ENCODE measurements at regions not wholly inside any gene's neighbourhood (a gene's known extent, or its start where the extent isn't known, plus 50 kb on each side); places are given as distances from the start of the nearest gene placed in this dataset.

DNA sequence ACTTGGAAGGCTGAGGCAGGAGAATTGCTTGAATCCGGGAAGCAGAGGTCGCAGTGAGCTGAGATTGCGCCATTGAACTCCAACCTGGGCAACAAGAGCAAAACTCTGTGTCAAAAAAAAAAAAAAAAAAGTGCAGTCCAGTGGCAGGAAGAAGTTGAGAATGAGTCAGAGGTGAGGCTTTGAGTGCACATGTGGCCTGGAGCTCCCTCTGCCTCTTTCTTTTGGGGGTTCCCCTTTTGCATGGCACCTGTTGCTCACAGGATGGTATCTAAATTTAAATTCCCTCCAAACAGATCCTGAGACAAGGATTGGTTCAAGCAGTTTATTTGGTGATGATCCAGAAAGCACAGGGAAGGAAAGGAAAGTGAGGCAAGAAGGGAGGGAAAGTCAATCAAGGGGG, 151.4 kb upstream of the STX18 start:
- DNase-seq (ENCODE audit: low spot score), result no peak

- DNase-seq (ENCODE audit: low spot score), result no peak
Measured at GRCh38 chr4:4690854-4691253, 149.0 kb upstream of the STX18 start.

DNA sequence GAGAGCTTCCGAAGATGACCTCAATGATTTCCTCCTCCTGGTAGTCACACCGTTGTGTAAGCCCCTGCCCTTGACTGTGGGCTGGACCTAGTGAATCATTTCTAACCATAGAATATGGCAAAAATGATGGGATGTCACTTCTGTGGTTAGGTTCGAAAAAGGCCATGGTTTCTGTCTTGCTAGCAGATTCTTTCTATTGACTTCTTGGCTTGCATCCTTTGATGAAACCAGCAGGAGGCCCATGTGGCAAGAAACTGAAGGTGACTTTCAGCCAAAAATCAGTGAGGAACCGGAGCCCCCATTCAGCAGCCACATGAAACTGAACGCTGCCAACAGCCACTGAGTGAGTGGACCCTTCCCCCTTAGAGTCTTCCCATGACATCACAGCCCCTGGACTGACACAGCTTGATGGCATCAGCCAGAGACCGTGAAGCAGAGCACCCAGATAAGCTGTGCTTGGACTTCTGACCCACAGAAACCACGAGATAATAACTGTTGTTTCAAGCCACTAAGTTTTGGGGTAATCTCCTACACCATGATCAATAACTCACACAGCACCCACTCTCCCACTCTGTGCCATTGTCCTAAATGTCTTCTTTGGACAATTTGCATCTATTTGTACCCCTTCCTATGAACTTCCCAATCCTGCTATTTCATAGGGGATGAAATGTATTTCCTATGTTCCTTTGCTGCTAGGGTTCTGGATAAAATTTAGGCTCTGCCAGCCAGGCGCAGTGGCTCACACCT, 148.0 kb upstream of the STX18 start:
- no peak for DNase-seq (ENCODE audit: low spot score)

GRCh38 chr4:4687935-4688727, 146.3 kb upstream of the STX18 start:
- DNase-seq (ENCODE audit: low spot score), result no peak

- no peak for DNase-seq (ENCODE audit: low spot score)
Measured at GRCh38 chr4:4687100-4687499, 145.3 kb upstream of the STX18 start.

DNA sequence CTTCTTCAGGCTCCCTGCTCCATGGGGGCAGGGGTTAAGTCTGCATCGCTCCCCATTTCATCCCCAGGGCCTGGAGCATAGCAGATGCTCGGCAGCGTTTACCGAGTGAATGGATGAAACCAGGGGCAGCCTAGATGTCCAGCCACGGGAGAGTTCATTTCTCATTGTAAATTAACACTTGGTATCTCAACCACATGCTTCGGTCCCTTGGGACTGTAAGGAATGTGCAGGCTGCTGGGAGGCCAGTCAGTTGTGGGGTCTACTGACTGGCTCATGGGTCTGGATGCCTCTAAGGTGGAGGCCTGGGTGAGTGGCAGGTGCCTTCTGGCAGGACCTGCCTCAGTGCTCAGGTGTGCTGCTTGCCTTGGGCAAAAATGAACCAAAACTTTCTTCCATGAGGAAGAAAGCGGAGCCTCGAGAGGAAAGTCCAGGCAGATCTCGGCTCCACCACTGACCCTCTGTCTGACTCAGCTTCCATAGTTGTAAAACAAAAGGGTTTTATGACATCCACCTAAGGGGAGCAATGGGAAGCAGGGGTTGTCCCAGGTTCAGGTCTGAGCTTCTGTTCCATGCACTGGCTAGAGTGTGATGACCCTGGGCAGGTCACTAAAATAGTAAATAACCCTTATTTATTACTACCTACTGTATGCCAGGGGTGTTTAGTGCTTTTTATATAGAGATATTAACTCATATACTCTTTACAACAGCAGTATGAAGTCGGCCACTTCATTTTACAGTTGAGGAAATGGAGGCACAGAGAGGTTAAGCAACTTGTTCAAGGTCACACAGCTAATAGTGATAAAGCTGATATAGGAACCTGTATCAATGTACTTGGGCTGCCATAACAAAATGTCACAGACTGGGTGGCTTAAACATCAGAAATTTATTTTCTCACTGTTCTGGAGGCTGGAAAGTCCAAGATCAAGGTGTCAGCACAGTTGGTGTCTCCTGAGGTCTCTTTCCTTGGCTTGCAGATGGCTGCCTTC, 144.3 kb upstream of the STX18 start:
- DNase-seq (ENCODE audit: low spot score), result no peak

- DNase-seq (ENCODE audit: low spot score), result no peak
Measured at GRCh38 chr4:4681653-4682052, 139.8 kb upstream of the STX18 start.

DNA sequence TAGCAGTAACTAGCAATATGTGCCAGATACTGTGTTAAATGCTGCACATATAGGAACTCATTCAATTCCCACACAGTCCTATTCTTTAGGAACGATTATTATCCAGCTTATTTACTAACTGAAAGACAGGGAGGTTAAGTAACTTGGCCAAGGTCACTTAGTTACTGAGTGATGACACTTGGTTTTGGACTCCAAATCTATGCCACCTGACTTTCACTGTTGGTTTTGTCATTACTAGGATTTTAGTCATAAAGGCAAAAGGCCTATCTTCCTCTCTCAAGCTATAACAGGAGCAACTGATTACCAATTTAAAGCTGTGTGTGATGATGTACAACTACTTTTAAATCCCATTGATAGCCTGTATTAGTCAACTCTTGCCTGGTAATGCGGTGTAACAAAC, 138.9 kb upstream of the STX18 start:
- no peak for DNase-seq (ENCODE audit: low spot score)

- no peak for DNase-seq (ENCODE audit: low spot score)
Measured at GRCh38 chr4:4680243-4680642, 138.4 kb upstream of the STX18 start.

DNA sequence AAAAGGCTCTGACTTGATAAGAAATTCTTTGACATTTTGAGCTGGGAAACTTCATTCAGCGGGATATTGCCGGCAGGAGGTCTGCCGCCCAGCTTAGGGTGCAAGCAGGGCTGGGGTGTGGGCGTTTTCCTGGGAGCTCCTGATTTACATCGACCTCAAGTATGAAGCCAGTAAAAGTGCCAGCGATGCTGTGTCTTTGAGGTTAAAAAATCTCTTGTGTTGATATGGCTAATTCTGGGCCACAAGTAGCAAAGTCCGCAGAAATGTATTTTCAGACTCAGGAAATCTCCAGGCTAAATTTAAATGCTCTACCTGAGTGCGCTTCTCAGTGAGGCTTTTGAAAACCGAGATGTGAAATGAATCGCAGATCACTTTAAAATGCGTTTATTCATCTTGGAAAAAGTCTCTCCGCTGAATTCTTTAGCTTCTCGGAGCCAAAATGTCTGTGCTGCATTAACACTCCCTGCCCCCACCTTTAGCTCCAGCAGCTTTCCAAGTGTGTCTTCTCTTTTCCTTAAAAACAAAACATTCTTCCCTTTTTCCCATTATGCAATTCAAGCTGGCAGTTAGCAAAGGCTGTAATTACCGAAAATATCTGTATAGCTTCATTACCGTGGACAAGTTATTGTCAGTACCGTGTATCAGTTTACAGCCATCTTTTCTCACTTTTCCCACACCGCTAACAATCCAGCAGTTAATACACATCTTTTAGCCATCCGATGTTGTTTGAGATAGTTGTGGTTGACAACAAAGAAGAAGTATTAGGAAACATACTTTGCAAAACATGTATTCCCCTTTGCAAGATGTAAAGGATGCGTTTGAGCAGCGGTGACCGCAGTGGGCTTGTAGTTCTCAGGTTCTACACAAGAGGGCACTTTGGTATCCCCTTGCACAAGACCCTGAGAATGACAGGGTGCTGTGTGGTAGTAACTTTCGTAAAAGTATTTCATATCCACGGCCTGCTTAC, 136.0 kb upstream of the STX18 start:
- peak; percentile 37 for DNase-seq (ENCODE audit: low spot score)

DNA sequence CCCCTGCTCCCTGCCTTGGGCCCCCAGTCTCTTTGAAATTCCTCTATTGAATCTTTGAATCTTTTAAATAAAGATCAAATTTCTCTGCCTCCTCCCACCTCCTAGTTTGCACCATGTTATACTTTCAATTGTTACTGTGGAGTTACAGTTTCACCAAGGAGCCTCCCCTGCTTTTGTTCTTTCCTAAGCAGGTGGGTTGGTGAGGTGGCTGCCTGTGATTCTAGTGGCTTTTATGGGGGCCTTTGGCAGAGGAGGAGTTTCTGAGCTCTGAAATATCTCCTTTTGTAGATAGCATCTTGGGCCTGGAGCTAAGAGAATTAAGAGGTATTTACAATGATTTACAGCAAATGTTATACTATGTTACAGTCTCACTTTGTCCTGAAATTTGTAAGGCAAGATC, 133.8 kb upstream of the STX18 start:
- DNase-seq (ENCODE audit: low spot score), result no peak

- DNase-seq (ENCODE audit: low spot score), result no peak
Measured at GRCh38 chr4:4675051-4675581, 133.3 kb upstream of the STX18 start.

GRCh38 chr4:4673070-4673469, 131.2 kb upstream of the STX18 start:
- DNase-seq (ENCODE audit: low spot score), result no peak

- no peak for DNase-seq (ENCODE audit: low spot score)
Measured at GRCh38 chr4:4672402-4672801, 130.6 kb upstream of the STX18 start.

- DNase-seq (ENCODE audit: low spot score), result no peak
Measured at GRCh38 chr4:4671774-4672349, 130.0 kb upstream of the STX18 start.

GRCh38 chr4:4670869-4671268, 129.0 kb upstream of the STX18 start:
- no peak for DNase-seq (ENCODE audit: low spot score)

DNA sequence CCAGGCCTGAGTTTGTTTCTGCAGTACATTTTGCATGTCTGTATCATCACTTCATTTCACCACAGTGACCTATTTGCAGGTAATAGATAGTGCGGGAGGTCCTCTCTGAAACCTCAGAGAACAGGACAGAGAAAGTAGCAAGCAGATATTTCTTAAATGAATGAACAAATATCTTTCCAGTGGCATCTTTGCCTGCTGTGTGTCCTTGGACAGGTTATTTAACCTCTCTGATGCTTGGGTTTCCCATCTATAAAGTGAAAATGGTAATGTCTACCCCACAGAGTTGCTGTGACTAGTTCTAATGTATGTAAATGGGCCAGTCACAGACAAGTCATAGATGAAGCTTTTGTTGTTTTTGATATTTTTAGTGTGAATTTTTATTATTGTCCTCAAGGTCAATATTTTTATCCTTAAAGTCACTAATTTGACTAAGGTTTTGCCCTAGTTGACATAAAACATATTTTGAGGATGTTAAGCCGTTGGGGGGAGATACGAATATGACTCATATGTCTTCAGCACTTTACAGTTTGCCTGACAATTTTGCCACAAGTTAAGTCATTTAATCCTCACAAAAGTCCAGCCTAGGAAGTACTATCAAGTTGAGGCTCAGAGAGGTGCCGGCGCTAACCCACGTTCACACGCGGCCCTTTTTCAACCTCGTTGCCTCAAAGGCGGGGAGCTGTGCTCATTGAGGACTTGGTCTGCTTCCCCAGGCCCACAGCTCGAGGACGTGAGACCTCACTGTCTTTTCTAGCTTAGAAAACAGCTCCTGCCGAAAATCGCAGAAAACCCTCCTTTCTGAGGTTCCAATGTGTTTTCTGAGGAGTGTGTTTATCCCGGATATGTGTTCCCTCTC, 126.7 kb upstream of the STX18 start:
- DNase-seq (ENCODE audit: low spot score), result no peak

- no peak for DNase-seq (ENCODE audit: low spot score)
Measured at GRCh38 chr4:4667622-4668081, 125.8 kb upstream of the STX18 start.
